ENCODE measurements at regions not wholly inside any gene's neighbourhood (a gene's known extent, or its start where the extent isn't known, plus 50 kb on each side); places are given as distances from the start of the nearest gene placed in this dataset.

GRCh38 chr17:57201481-57201880 lies 54.8 kb upstream of the MSI2 start:
- TF ChIP-seq CTCF (IDR thresholded peaks at IDR 0.05): no peak
- no peak for TF ChIP-seq ATF3 (CRISPR knock-in tag; conservative IDR thresholded peaks at IDR 0.05)
- no peak for TF ChIP-seq SMAD3 (CRISPR knock-in tag; IDR thresholded peaks at IDR 0.05; ENCODE audit: borderline replicate concordance)
- no peak for TF ChIP-seq JUN (CRISPR knock-in tag; IDR thresholded peaks at IDR 0.05)
- no peak for TF ChIP-seq AFF4 (CRISPR knock-in tag; IDR thresholded peaks at IDR 0.05; ENCODE audit: borderline replicate concordance)
- no peak for TF ChIP-seq USF1 (CRISPR knock-in tag; IDR thresholded peaks at IDR 0.05)
- no peak for TF ChIP-seq ATF2 (CRISPR knock-in tag; IDR thresholded peaks at IDR 0.05; ENCODE audit: borderline replicate concordance, low read depth)
- no peak for TF ChIP-seq SMAD4 (CRISPR knock-in tag; IDR thresholded peaks at IDR 0.05)

All from WTC11 (cell line).